Panc1 (cell line): ENCODE measurements at regions not wholly inside any gene's neighbourhood (a gene's known extent, or its start where the extent isn't known, plus 50 kb on each side); places are given as distances from the start of the nearest gene placed in this dataset.

Experiments
- CTCF ChIP-seq: fragments of 450-650 bp; IDR thresholded peaks from 2 replicates; pipeline ENCODE4 v1.5.1; 2017; ENCODE audit warnings: mild to moderate bottlenecking
- POLR2AphosphoS5 ChIP-seq: IDR thresholded peaks from 2 replicates; pipeline ENCODE4 v1.6.1; 2012; ENCODE audit warnings: mild to moderate bottlenecking, low read depth, low read length, moderate library complexity
- REST ChIP-seq, 2 experiments: IDR thresholded peaks; 2 replicates each; pipeline ENCODE4 v1.6.1; 2011 to 2012; ENCODE audit warnings: low read depth in 2 of 2, control low read depth in 1 of 2, low read length in 1 of 2, mild to moderate bottlenecking in 1 of 2, moderate library complexity in 1 of 2; ENCODE audit not compliant: insufficient read depth in 1 of 2
- SIN3A ChIP-seq: IDR thresholded peaks from 2 replicates; pipeline ENCODE4 v1.6.1; 2012; ENCODE audit warnings: low read depth, mild to moderate bottlenecking, low read length, moderate library complexity, borderline replicate concordance; ENCODE audit not compliant: insufficient read depth

DNA sequence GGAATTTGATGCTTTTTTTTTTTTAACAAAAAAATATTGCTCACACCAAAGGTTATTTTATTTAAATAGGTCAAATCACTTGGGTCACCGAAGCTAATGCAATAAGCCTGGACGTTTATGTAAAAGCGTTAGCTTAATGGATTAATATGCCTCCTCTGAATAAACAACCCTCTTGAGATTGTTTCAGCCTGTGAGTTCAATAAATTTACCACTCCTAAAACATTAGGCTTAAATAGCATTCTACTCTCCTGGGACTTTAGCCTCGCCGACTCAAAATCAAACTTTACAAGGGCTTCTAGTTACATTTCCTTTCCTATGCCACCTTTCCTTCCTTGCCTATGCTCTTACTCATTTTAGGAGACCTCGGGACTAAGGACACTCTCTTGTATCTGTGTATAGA, 79.3 kb downstream of the DNAJB9 start:
- TF ChIP-seq CTCF (no peak), SIN3A (no peak), REST (IDR thresholded peaks at IDR 0.05; ENCODE audit: insufficient read depth in 1 of 2, low read depth in 2 of 2, low read length in 1 of 2) (no peak), POLR2AphosphoS5 (no peak)
